Testis (tissue), 2 donors: ENCODE measurements at regions not wholly inside any gene's neighbourhood (a gene's known extent, or its start where the extent isn't known, plus 50 kb on each side); places are given as distances from the start of the nearest gene placed in this dataset.
"Not testable (repeated sequence)": the region's sequence is repeated elsewhere in the genome, so short reads cannot be mapped to it uniquely, and the experiment has no call there.

Experiments
- DNase-seq: peaks from one replicate; pipeline ENCODE4 v3.0.0-alpha.2; 2019
- H3K27ac ChIP-seq, 2 donors: fragments of 200-600 bp; sonication (generic); one replicate each; pipeline ENCODE4 v1.5.1; 2019
- H3K27me3 ChIP-seq: fragments of 200-600 bp; sonication (generic); one replicate; pipeline ENCODE4 v1.5.1; 2019
- H3K36me3 ChIP-seq: fragments of 200-600 bp; sonication (generic); one replicate; pipeline ENCODE4 v1.5.1; 2017; ENCODE audit warnings: low read depth; ENCODE audit errors: missing control alignments
- H3K4me1 ChIP-seq: fragments of 200-600 bp; sonication (generic); one replicate; pipeline ENCODE4 v1.5.1; 2019
- H3K4me3 ChIP-seq, 2 donors: fragments of 200-600 bp; sonication (generic); one replicate each; pipeline ENCODE4 v1.5.1; 2017 to 2019
- H3K9me3 ChIP-seq: fragments of 200-600 bp; sonication (generic); one replicate; pipeline ENCODE4 v1.5.1; 2017
- POLR2A ChIP-seq: fragments of 450-650 bp; IDR thresholded peaks from one replicate; pipeline ENCODE4 v1.6.1; 2017; ENCODE audit warnings: antibody characterized with exemption, mild to moderate bottlenecking, moderate library complexity
- WGBS, 2 donors: methylation state at CpG; one replicate each; pipeline ENCODE4 v1.1.5; 2018; 5-methylcytosine and 5-hydroxymethylcytosine counted together
- intact Hi-C: fragments of 100-400 bp; cut with DNase I; formaldehyde crosslinking; loops from one replicate; pipeline ENCODE4 v1.15.1; 2023; ENCODE audit warnings: low total_unique reads
- TF ChIP-seq, protein P1 (sequence below), 3 experiments: fragments of 450-650 bp in 2 of 3; fragments of 200-600 bp in 1 of 3; sonication (generic) in 1 of 3; IDR thresholded peaks; one replicate each; pipeline ENCODE4 v1.5.1; 2016 to 2019; ENCODE audit warnings: antibody characterized with exemption in 3 of 3, mild to moderate bottlenecking in 2 of 3, moderate library complexity in 1 of 3

DNA sequence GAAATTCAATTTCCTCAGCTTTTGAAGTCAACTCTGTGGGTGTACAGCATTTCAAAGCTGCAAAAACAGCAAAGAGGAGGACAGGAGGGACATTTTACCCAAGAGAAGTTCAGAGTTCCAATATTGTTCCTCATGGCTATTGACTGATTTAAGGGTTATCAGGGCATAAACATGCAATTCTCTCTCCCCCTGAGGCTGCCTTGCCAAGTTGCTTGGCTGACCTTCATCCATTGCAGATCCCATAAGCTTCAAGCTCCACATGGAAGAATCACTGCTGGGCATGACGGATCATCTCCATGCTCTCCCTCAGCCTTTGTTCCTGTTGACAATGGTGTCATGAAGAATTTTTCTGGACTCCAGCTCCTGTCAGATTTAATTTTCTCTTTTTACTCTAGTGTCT lies 115.2 kb upstream of the SERBP1 start:
- no peak for TF ChIP-seq POLR2A
- TF ChIP-seq, protein P1, sequence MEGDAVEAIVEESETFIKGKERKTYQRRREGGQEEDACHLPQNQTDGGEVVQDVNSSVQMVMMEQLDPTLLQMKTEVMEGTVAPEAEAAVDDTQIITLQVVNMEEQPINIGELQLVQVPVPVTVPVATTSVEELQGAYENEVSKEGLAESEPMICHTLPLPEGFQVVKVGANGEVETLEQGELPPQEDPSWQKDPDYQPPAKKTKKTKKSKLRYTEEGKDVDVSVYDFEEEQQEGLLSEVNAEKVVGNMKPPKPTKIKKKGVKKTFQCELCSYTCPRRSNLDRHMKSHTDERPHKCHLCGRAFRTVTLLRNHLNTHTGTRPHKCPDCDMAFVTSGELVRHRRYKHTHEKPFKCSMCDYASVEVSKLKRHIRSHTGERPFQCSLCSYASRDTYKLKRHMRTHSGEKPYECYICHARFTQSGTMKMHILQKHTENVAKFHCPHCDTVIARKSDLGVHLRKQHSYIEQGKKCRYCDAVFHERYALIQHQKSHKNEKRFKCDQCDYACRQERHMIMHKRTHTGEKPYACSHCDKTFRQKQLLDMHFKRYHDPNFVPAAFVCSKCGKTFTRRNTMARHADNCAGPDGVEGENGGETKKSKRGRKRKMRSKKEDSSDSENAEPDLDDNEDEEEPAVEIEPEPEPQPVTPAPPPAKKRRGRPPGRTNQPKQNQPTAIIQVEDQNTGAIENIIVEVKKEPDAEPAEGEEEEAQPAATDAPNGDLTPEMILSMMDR (IDR thresholded peaks at IDR 0.05): no peak
- intact Hi-C loops: no loop called here
- DNase-seq: no peak
- Histone ChIP-seq H3K36me3 (no peaks in the 10 kb centered on the region), H3K4me1 (no peaks in the 10 kb centered on the region), H3K4me3 (no peak overlapping the region), H3K27ac (no peak overlapping the region), H3K27me3 (no peaks in the 10 kb centered on the region), H3K9me3 (no peaks in the 10 kb centered on the region)
- 95 to 100% methylated on average over 1 of the region's 1 CpG for WGBS, 2 donors

DNA sequence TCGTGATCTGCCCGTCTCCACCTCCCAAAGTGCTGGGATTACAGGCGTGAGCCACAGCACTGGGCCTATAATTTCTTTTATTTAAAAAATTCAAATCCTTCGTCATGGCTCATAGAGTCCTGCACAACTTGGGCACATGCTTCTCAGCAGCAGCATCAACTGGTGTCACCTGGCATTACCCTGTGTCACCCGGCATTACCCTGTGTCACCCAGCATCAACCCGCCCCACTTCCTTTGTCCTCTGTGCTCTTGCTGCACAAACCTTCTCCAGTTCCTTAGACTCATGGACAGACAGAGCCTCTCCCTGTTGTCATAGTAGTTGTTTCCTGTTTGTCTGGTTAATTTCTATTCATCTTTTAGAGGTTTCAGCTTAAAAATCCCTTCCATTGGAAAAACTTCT lies 121.2 kb upstream of the SERBP1 start:
- Histone ChIP-seq H3K4me1 (no peaks in the 10 kb centered on the region), H3K27me3 (no peaks in the 10 kb centered on the region), H3K27ac (no peak overlapping the region), H3K9me3 (no peaks in the 10 kb centered on the region), H3K36me3 (no peaks in the 10 kb centered on the region), H3K4me3 (no peak overlapping the region)
- 92 to 95% methylated on average over 6 of the region's 6 CpGs for WGBS, 2 donors
- intact Hi-C loops: no loop called here
- no peak for DNase-seq
- TF ChIP-seq, protein P1 (IDR thresholded peaks at IDR 0.05): no peak
- TF ChIP-seq POLR2A: no peak

DNA sequence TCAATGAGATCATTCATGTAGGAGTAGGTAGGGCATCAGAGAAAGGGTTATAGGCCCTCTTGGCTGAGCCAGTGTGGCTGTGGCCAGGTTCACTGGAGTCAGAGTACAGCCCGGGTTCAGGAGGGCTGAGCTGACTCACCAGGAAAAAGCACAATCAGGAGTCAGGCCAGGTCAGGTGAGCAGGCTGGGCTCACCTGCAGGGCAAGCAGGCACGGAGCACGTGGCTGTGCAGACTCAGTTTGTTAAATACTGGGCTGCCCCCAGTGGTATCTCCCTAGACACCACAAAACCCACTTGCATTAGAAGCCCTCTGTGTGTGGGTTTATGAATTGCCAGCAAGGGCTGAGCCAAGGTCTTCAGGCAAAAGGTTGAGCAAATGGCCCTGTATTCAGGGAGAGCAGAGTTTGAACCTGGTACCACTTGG lies 122.1 kb upstream of the SERBP1 start:
- Histone ChIP-seq H3K4me1 (peaks cover 2% of the 10 kb centered on the region), H3K4me3 (no peak overlapping the region), H3K27me3 (no peaks in the 10 kb centered on the region), H3K27ac (no peak overlapping the region), H3K36me3 (no peaks in the 10 kb centered on the region), H3K9me3 (no peaks in the 10 kb centered on the region)
- TF ChIP-seq, protein P1 (IDR thresholded peaks at IDR 0.05): no peak
- no peak for TF ChIP-seq POLR2A
- no peak for DNase-seq
- 82 to 90% methylated on average over 3 of the region's 3 CpGs for whole genome bisulfite sequencing, 2 donors
- intact Hi-C loops: no loop called here

DNA sequence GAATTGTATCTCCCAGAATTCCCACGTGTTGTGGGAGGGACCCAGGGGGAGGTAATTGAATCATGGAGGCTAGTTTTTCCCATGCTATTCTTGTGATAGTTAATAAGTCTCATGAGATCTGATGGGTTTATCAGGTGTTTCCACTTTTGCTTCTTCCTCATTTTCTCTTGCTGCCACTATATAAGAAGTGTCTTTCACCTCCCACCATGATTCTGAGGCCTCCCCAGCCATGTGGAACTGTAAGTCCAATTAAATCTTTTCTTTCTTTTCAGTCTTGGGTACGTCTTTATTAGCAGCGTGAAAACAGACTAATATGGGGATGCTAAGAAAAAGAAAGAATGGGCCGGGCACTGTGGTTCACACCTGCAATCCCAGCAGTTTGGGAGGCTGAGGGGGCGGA lies 124.0 kb upstream of the SERBP1 start:
- intact Hi-C loops: not testable (repeated sequence)
- WGBS, 2 donors: 85 to 96% methylated on average over 5 of the region's 5 CpGs

DNA sequence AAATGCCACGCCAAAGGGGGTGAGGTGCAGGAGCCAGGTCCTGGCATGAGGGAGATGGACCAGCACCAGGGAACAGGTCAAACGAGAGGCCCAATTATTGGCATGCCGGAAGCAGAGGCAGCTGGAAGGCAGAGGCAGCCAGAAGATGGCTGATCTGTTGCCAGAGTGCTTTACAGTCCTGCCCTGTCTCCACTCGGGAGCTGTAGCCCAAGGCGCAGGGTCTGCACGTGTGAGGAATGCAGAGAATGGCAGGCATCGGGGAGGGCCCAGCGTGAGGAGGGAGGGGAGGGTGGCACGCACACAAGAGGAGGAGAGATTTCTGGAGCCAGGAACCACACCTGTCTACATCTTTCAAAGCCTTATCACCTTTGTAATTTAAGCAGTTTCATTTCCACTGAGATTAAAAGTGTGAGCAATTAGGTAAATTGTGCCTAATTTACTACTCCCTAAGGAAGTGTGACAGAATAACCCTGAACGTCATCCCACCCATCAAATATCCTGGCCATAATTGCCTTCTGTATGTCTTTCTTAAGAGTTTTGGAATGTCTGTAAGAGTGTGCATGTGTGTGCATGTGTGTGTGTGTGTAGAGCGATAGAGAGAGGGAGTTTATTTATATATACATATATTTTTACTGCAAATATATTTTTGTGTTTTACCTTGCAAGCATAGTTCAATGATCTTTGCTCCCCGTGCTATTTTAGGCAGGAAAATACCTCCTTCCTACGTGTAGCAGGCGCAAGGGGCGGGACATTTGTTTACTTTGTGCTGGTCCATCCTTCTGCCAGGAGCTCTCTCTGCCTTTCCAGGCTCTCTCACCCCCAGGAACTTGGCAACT lies 125.5 kb upstream of the SERBP1 start:
- intact Hi-C loops: no loop called here
- no peak for DNase-seq
- Histone ChIP-seq H3K9me3 (no peaks in the 10 kb centered on the region), H3K4me1 (peaks cover 23% of the 10 kb centered on the region), H3K4me3 (no peak overlapping the region), H3K27me3 (no peaks in the 10 kb centered on the region), H3K27ac (no peak overlapping the region), H3K36me3 (no peaks in the 10 kb centered on the region)
- WGBS, 2 donors: 72% methylated on average over 15 of the region's 15 CpGs
- TF ChIP-seq, protein P1 (IDR thresholded peaks at IDR 0.05): no peak
- no peak for TF ChIP-seq POLR2A

More for the DNA sequence above, 124.0 kb upstream of the SERBP1 start:
- not testable (repeated sequence) for H3K36me3 ChIP-seq, H3K4me3 ChIP-seq, DNase-seq, H3K9me3 ChIP-seq, H3K27ac ChIP-seq, H3K27me3 ChIP-seq
- peaks cover 21% of the 10 kb centered on the region for H3K4me1 ChIP-seq
